ENCODE measurements at regions not wholly inside any gene's neighbourhood (a gene's known extent, or its start where the extent isn't known, plus 50 kb on each side); places are given as distances from the start of the nearest gene placed in this dataset.
A peak's percentile ranks its signal among the peaks of the same experiment; 100 is the strongest.

- no peak for TF ChIP-seq CTCF (IDR thresholded peaks at IDR 0.05; ENCODE audit: insufficient read depth, low read depth, low read length, missing control alignments)
- DNase-seq (ENCODE audit: low read depth): no peak
- no peak overlapping the region for H3K4me3 ChIP-seq (ENCODE audit: low read depth, low read length)
Observed at GRCh38 chr5:143601917-143602333, 198.4 kb upstream of the NR3C1 start.

- no peak for TF ChIP-seq CTCF (IDR thresholded peaks at IDR 0.05; ENCODE audit: insufficient read depth, low read depth, low read length, missing control alignments)
- DNase-seq (ENCODE audit: low read depth): no peak
- H3K4me3 ChIP-seq (ENCODE audit: low read depth, low read length): no peak overlapping the region
Observed at GRCh38 chr5:143601357-143601756, 197.9 kb upstream of the NR3C1 start.

- TF ChIP-seq CTCF (IDR thresholded peaks at IDR 0.05; ENCODE audit: insufficient read depth, low read depth, low read length, missing control alignments): no peak
- DNase-seq (ENCODE audit: low read depth): no peak
- no peak overlapping the region for H3K4me3 ChIP-seq (ENCODE audit: low read depth, low read length)
Observed at GRCh38 chr5:143600396-143601075, 197.1 kb upstream of the NR3C1 start.

- TF ChIP-seq CTCF (IDR thresholded peaks at IDR 0.05; ENCODE audit: insufficient read depth, low read depth, low read length, missing control alignments): no peak
- H3K4me3 ChIP-seq (ENCODE audit: low read depth, low read length): no peak overlapping the region
- no peak for DNase-seq (ENCODE audit: low read depth)
Observed at GRCh38 chr5:143599474-143599873, 196.0 kb upstream of the NR3C1 start.

GRCh38 chr5:143596824-143597223 lies 193.3 kb upstream of the NR3C1 start:
- H3K4me3 ChIP-seq (ENCODE audit: low read depth, low read length): no peak overlapping the region
- no peak for DNase-seq (ENCODE audit: low read depth)
- TF ChIP-seq CTCF (IDR thresholded peaks at IDR 0.05; ENCODE audit: insufficient read depth, low read depth, low read length, missing control alignments): no peak

GRCh38 chr5:143594902-143595818 lies 191.7 kb upstream of the NR3C1 start:
- H3K4me3 ChIP-seq (ENCODE audit: low read depth, low read length): no peak overlapping the region
- peak; percentile 63 for DNase-seq (ENCODE audit: low read depth)

More at GRCh38 chr5:143594902-143595818, 191.7 kb upstream of the NR3C1 start:
- no peak for TF ChIP-seq CTCF (IDR thresholded peaks at IDR 0.05; ENCODE audit: insufficient read depth, low read depth, low read length, missing control alignments)

All from GM12865 (cell line).